Transverse colon (tissue), 4 donors: ENCODE measurements at regions not wholly inside any gene's neighbourhood (a gene's known extent, or its start where the extent isn't known, plus 50 kb on each side); places are given as distances from the start of the nearest gene placed in this dataset.

Experiments used
- DNase-seq: peaks from one replicate; pipeline ENCODE4 v3.0.0-alpha.2; 2019
- H3K27ac ChIP-seq, 4 donors: fragments of 200-600 bp; sonication (generic); 2 replicates each; pipeline ENCODE4 v1.5.1; 2016 to 2018; ENCODE audit warnings: inconsistent platforms in 4 of 4
- H3K27me3 ChIP-seq: fragments of 200-600 bp; sonication (generic); 2 replicates; pipeline ENCODE4 v1.5.1; 2017; ENCODE audit warnings: inconsistent platforms
- H3K36me3 ChIP-seq, 4 donors: fragments of 200-600 bp; sonication (generic); 2 replicates each; pipeline ENCODE4 v1.5.1; 2017 to 2019; ENCODE audit warnings: inconsistent platforms in 4 of 4
- H3K4me1 ChIP-seq, 4 donors: fragments of 200-600 bp; sonication (generic); 2 replicates each; pipeline ENCODE4 v1.5.1; 2017 to 2020; ENCODE audit warnings: inconsistent platforms in 4 of 4
- H3K4me3 ChIP-seq, 4 donors: fragments of 200-600 bp; sonication (generic); 1 replicate in 1 of 4; 2 replicates in 3 of 4; pipeline versions ENCODE4 v1.5.1 to v1.6.1; 2017 to 2019; ENCODE audit warnings: inconsistent platforms in 4 of 4
- H3K9me3 ChIP-seq, 2 donors: fragments of 200-600 bp; sonication (generic); 2 replicates each; pipeline ENCODE4 v1.5.1; 2017 to 2019; ENCODE audit warnings: inconsistent platforms in 2 of 2
- EP300 ChIP-seq: sonication (generic); formaldehyde crosslinking; IDR thresholded peaks from one replicate; pipeline ENCODE4 v1.6.1; 2017; ENCODE audit warnings: antibody characterized with exemption, low read depth
- POLR2A ChIP-seq: fragments of 450-650 bp; IDR thresholded peaks from one replicate; pipeline ENCODE4 v1.6.1; 2016; ENCODE audit warnings: antibody characterized with exemption, mild to moderate bottlenecking, moderate library complexity
- POLR2AphosphoS5 ChIP-seq, 3 donors: sonication (generic); formaldehyde crosslinking; IDR thresholded peaks; one replicate each; pipeline ENCODE4 v1.6.1; 2016; ENCODE audit warnings: antibody characterized with exemption in 3 of 3
- WGBS, 2 donors: methylation state at CpG; one replicate each; pipeline ENCODE4 v1.1.5; 2018; ENCODE audit warnings: low coverage in 1 of 2; 5-methylcytosine and 5-hydroxymethylcytosine counted together
- in situ Hi-C, 4 donors: fragments of 200-750 bp; cut with MboI; loops; one replicate each; pipeline versions ENCODE4 v1.15.0 to v1.15.1; 2017; ENCODE audit warnings: low sequenced_read_pairs in 3 of 4, low pct_ligation_motif_present in 1 of 4, low pct_unique_long_range_greater_than_20kb in 1 of 4
- intact Hi-C: fragments of 100-400 bp; cut with DNase I; formaldehyde crosslinking; loops from one replicate; pipeline ENCODE4 v1.15.1; 2023; ENCODE audit warnings: low total_unique reads
- TF ChIP-seq, protein P1 (sequence below), 5 experiments: fragments of 200-600 bp in 3 of 5; fragments of 450-650 bp in 2 of 5; sonication (generic) in 3 of 5; IDR thresholded peaks; 1 replicate in 2 of 5; 2 replicates in 3 of 5; pipeline ENCODE4 v1.5.1; 2016 to 2017; ENCODE audit warnings: antibody characterized with exemption in 5 of 5, inconsistent platforms in 3 of 5, mild to moderate bottlenecking in 2 of 5, moderate library complexity in 1 of 5

DNA sequence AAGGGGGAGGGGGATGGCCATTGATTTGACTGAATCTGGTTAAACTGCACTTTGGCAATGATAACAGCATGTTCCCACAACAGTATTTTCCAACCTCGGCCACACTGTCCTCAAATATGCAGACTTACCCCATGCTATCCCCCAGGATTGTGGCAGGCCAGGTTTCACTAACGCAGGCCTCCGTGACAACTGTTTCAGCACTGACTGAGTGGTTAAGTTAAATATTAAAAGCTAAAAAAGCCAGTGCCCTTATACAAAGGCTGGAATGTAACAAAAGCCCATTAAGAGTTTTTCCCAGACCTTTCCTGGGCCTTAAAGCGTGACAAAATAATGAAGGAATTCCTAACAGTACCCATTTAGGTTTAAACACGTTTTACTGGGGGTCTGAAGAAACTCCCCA is 202.9 kb downstream of the USP25 start:
- H3K4me1 ChIP-seq: no peaks in the 10 kb centered on the region
- H3K27me3 ChIP-seq: no peaks in the 10 kb centered on the region
- no peak for TF ChIP-seq POLR2AphosphoS5 (IDR thresholded peaks at IDR 0.05)
- TF ChIP-seq, protein P1, sequence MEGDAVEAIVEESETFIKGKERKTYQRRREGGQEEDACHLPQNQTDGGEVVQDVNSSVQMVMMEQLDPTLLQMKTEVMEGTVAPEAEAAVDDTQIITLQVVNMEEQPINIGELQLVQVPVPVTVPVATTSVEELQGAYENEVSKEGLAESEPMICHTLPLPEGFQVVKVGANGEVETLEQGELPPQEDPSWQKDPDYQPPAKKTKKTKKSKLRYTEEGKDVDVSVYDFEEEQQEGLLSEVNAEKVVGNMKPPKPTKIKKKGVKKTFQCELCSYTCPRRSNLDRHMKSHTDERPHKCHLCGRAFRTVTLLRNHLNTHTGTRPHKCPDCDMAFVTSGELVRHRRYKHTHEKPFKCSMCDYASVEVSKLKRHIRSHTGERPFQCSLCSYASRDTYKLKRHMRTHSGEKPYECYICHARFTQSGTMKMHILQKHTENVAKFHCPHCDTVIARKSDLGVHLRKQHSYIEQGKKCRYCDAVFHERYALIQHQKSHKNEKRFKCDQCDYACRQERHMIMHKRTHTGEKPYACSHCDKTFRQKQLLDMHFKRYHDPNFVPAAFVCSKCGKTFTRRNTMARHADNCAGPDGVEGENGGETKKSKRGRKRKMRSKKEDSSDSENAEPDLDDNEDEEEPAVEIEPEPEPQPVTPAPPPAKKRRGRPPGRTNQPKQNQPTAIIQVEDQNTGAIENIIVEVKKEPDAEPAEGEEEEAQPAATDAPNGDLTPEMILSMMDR (IDR thresholded peaks at IDR 0.05): no peak
- no peak for TF ChIP-seq EP300
- TF ChIP-seq POLR2A: no peak
- no peaks in the 10 kb centered on the region for H3K36me3 ChIP-seq
- no peak overlapping the region for H3K4me3 ChIP-seq
- DNase-seq: no peak
- in situ Hi-C loops (no loop called here), intact Hi-C loops (no loop called here)
- WGBS, 2 donors: 76 to 79% methylated on average over 5 of the region's 5 CpGs
- no peaks in the 10 kb centered on the region for H3K9me3 ChIP-seq
- H3K27ac ChIP-seq: no peak overlapping the region

DNA sequence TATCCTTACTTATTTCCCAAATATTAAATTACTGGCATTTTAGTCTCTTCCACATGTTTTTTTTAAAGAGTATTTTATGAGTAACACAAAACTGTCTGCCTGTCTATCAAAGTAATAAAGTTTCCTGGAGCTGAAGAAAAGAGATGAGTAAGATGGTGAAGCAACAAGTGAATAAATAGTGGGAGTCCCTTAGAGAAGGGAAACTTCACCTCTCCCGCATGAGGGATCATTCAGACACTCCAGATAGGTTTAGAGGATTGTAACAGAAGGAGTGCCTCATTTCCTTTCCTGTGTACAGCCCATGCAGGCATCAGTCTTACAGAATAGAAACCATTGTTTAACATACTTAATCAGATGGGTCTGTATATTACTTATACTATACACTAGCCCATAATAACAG is 205.7 kb downstream of the USP25 start:
- in situ Hi-C loops: no loop called here
- WGBS, 2 donors: 90 to 91% methylated on average over 1 of the region's 1 CpG

DNA sequence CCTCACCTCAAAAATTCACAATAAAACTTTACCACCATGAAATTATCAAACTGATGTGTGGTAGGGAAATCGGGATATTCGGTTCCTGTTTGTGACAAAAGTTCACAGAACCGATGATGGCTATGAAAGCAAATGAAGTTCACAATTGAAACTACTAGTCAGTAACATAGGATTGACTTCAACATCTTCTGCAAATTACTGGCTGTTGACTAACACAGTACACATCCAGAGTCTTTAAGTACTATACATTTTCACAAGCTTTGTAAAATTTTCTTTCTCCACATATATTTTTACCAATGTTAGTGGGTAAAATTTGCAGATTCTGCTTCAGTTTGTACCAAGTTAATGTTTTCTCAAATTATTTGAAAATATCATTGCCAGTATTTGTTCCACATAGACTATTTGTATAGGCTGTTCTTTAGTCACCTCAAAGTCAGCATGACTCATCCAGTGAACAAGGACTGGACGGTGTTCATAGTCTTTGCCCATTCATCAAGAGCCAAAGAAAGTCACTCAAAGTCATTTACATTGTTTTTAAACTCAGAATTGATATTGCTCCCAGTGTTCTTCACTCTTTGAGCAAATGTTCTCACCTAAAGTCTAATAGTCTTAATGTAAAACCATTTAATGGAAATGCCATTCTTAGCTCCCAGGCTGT is 213.4 kb downstream of the USP25 start:
- Histone ChIP-seq H3K4me3 (no peak overlapping the region), H3K27me3 (no peaks in the 10 kb centered on the region), H3K4me1 (no peaks in the 10 kb centered on the region), H3K27ac (no peak overlapping the region), H3K9me3 (no peaks in the 10 kb centered on the region), H3K36me3 (no peaks in the 10 kb centered on the region)
- intact Hi-C loops (no loop called here), in situ Hi-C loops (no loop called here)
- no peak for DNase-seq
- no peak for TF ChIP-seq EP300
- no peak for TF ChIP-seq POLR2AphosphoS5 (IDR thresholded peaks at IDR 0.05)
- TF ChIP-seq, protein P1 (IDR thresholded peaks at IDR 0.05): no peak
- TF ChIP-seq POLR2A: no peak
- WGBS, 2 donors: 50 to 81% methylated on average over 2 to 4 of the region's 4 CpGs

More for the DNA sequence above, 205.7 kb downstream of the USP25 start:
- no peaks in the 10 kb centered on the region for H3K9me3 ChIP-seq
- no peak overlapping the region for H3K27ac ChIP-seq
- TF ChIP-seq EP300 (no peak), POLR2AphosphoS5 (IDR thresholded peaks at IDR 0.05) (no peak), POLR2A (no peak)
- TF ChIP-seq, protein P1 (IDR thresholded peaks at IDR 0.05): no peak
- H3K36me3 ChIP-seq: no peaks in the 10 kb centered on the region
- no peaks in the 10 kb centered on the region for H3K4me1 ChIP-seq
- H3K27me3 ChIP-seq: no peaks in the 10 kb centered on the region
- DNase-seq: no peak
- intact Hi-C loops: no loop called here
- H3K4me3 ChIP-seq: no peak overlapping the region

DNA sequence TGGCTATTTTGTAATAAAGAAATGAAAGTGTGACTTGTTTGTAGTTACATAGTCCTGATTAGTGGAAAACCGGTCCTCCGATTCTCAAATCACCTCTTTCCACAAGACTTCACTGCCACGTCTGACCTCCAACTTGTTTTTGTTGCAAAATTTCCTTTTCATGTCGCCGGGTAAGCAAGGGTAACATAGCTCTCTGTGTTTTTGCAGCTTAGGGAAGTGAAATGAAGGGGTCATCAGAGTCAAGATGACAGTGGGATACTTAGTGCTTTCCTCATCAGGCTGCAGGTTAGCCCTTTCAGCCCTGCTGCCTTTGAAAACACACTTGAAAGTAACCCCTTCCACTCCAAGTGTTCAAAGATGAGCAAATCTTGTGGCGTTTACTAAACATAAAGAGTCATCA is 217.9 kb downstream of the USP25 start:
- no peak for DNase-seq
- no peaks in the 10 kb centered on the region for H3K36me3 ChIP-seq
- intact Hi-C loops (no loop called here), in situ Hi-C loops (no loop called here)
- no peaks in the 10 kb centered on the region for H3K27me3 ChIP-seq
- WGBS, 2 donors: 17 to 26% methylated on average over 5 to 6 of the region's 6 CpGs
- H3K4me1 ChIP-seq: no peaks in the 10 kb centered on the region
- no peak overlapping the region for H3K4me3 ChIP-seq
- no peak overlapping the region for H3K27ac ChIP-seq
- TF ChIP-seq EP300: no peak
- no peak for TF ChIP-seq POLR2A
- TF ChIP-seq POLR2AphosphoS5 (IDR thresholded peaks at IDR 0.05): no peak
- peaks cover 0 to 5% of the 10 kb centered on the region in 2 donors for H3K9me3 ChIP-seq
